ENCODE measurements at regions not wholly inside any gene's neighbourhood (a gene's known extent, or its start where the extent isn't known, plus 50 kb on each side); places are given as distances from the start of the nearest gene placed in this dataset.

DNA sequence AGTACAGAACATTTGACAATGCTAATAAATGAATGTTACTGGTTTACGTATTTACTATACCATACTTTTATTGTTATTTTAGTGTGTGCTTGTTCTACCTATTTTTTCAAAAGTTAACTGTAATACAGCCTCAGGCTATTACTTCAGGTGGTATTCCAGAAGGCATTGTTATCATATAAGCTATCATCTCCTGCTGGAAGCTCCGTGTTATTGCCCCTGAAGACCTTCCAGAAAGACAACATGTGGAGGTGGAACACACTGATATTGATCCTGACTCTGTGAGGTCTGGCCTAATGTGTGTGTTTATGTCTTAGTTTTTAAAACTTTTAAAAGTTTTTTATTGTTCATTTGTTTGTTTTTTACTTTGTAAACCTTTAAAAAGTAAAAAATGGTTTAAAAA lies 509.8 kb upstream of the SPRY2 start:
- no peak for DNase-seq
- H3K9ac ChIP-seq (ENCODE audit: low read depth in 2 of 2, low read length in 2 of 2), result no peak overlapping the region
- H3K9me3 ChIP-seq, result no peaks in the 10 kb centered on the region
- H3K4me1 ChIP-seq, result no peaks in the 10 kb centered on the region
- H3K4me3 ChIP-seq, result no peak overlapping the region
- no peaks in the 10 kb centered on the region for H3K36me3 ChIP-seq
- no peak overlapping the region for H3K27ac ChIP-seq
- TF ChIP-seq, protein P1, sequence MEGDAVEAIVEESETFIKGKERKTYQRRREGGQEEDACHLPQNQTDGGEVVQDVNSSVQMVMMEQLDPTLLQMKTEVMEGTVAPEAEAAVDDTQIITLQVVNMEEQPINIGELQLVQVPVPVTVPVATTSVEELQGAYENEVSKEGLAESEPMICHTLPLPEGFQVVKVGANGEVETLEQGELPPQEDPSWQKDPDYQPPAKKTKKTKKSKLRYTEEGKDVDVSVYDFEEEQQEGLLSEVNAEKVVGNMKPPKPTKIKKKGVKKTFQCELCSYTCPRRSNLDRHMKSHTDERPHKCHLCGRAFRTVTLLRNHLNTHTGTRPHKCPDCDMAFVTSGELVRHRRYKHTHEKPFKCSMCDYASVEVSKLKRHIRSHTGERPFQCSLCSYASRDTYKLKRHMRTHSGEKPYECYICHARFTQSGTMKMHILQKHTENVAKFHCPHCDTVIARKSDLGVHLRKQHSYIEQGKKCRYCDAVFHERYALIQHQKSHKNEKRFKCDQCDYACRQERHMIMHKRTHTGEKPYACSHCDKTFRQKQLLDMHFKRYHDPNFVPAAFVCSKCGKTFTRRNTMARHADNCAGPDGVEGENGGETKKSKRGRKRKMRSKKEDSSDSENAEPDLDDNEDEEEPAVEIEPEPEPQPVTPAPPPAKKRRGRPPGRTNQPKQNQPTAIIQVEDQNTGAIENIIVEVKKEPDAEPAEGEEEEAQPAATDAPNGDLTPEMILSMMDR (IDR thresholded peaks at IDR 0.05), result no peak
- intact Hi-C loops (cut with DNase I), result no loop called here
- no peaks in the 10 kb centered on the region for H3K27me3 ChIP-seq

DNA sequence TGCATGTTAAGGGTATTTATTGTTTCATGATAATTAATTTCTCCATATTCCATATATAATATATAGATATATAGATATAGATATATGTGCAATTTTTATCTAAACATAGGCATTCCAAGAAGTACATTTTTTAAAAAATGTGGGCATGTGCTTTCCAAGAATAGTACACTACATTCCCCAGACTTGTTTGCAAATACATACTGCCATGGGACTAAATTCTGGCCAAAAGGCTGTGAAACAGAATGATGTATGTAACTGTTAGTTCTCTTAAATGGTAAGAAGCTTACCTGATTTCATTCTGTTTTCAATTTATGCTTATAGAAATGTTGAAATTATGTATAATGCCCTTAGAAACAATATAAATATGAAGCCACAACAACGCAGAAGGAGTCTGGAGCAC lies 503.2 kb upstream of the SPRY2 start:
- H3K36me3 ChIP-seq, result no peaks in the 10 kb centered on the region
- H3K9me3 ChIP-seq, result no peaks in the 10 kb centered on the region
- H3K4me3 ChIP-seq, result no peak overlapping the region
- DNase-seq, result no peak
- intact Hi-C loops (cut with DNase I), result no loop called here
- TF ChIP-seq, protein P1 (IDR thresholded peaks at IDR 0.05), result no peak
- H3K9ac ChIP-seq (ENCODE audit: low read depth in 2 of 2, low read length in 2 of 2), result no peak overlapping the region
- H3K27me3 ChIP-seq, result no peaks in the 10 kb centered on the region
- H3K27ac ChIP-seq, result no peak overlapping the region
- no peaks in the 10 kb centered on the region for H3K4me1 ChIP-seq

DNA sequence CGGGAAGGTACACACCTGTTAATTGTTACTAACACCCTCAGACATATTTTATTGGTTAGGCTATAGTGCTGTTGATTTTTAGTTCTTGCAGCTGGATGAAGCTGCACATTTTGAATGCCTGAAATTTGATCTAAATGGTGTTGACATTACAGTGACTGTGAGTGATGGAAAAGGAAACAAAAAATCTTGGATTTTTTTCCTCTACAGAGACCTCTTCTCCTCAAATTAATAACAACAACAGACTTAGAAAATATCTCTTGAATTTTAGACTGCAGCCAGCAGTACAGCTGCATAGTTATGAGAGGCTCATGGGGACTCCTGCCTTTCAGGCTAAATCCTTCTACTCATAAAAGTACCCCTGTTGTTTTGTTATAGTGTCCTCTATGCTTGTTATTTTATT lies 500.5 kb upstream of the SPRY2 start:
- no peak for DNase-seq
- no peaks in the 10 kb centered on the region for H3K36me3 ChIP-seq
- no peak overlapping the region for H3K27ac ChIP-seq
- H3K9ac ChIP-seq (ENCODE audit: low read depth in 2 of 2, low read length in 2 of 2), result no peak overlapping the region
- no peaks in the 10 kb centered on the region for H3K4me1 ChIP-seq
- H3K4me3 ChIP-seq, result no peak overlapping the region
- TF ChIP-seq, protein P1 (IDR thresholded peaks at IDR 0.05), result no peak
- no peaks in the 10 kb centered on the region for H3K27me3 ChIP-seq
- no peaks in the 10 kb centered on the region for H3K9me3 ChIP-seq
- intact Hi-C loops (cut with DNase I), result no loop called here

DNA sequence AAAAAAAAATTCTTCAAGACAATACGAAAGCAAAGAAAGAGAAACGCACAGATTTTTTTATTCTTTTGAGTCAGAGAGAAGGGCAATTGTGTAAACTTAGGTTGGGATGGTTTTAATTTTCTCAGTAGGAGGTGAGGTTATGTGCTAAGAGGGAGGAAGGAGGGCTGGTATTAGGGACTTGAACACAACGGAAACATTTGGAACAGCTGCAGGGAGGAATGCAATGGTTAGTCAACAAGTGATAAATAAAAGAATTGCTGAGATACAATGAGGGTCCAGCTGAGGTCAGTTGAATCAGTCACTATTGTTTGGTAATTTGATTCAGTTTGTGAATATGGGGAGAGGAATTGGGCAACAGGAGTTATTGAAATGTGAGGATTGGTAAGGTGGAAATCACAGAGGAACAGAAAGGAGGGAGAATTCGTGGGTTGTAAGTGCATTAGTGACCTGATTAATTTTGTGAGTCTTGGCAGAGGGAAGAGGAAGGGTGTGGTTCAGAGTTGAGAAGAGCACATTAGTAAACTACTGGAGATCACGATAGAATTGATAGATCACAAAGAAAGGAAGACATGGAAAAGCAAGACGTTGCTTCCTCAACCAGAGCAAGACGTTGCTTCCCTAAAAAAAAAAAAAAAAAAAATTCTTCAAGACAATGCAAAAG lies 499.5 kb upstream of the SPRY2 start:
- no peak for DNase-seq
- intact Hi-C loops (cut with DNase I), result no loop called here
- Histone ChIP-seq H3K9ac (ENCODE audit: low read depth in 2 of 2, low read length in 2 of 2) (no peak overlapping the region), H3K27me3 (no peaks in the 10 kb centered on the region), H3K4me3 (no peak overlapping the region), H3K9me3 (no peaks in the 10 kb centered on the region), H3K4me1 (no peaks in the 10 kb centered on the region), H3K36me3 (no peaks in the 10 kb centered on the region), H3K27ac (no peak overlapping the region)
- TF ChIP-seq, protein P1 (IDR thresholded peaks at IDR 0.05), result no peak

DNA sequence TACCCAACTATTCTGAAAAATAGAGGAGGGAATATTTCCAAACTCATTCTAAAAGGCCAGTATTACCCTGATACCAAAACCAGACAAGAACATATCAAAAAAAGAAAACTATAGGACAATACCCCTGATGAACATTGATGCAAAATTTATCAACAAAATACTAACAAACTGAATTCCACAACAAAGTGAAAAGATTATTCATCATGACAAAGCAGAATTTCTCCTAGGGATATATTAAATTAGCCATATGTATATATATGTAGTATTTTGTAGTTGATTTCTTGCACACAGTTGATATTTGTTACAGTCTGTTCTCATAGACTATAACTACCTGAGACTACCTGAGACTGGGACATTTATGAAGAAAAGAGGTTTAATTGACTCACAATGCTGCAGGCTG lies 495.0 kb upstream of the SPRY2 start:
- Histone ChIP-seq H3K9ac (ENCODE audit: low read depth in 2 of 2, low read length in 2 of 2) (no peak overlapping the region), H3K4me1 (no peaks in the 10 kb centered on the region), H3K27me3 (no peaks in the 10 kb centered on the region), H3K27ac (no peak overlapping the region), H3K9me3 (no peaks in the 10 kb centered on the region), H3K4me3 (no peak overlapping the region), H3K36me3 (no peaks in the 10 kb centered on the region)
- TF ChIP-seq, protein P1 (IDR thresholded peaks at IDR 0.05), result no peak
- intact Hi-C loops (cut with DNase I), result no loop called here
- DNase-seq, result no peak

All from colonic mucosa (tissue), 4 donors.